ENCODE measurements at regions not wholly inside any gene's neighbourhood (a gene's known extent, or its start where the extent isn't known, plus 50 kb on each side); places are given as distances from the start of the nearest gene placed in this dataset.
"Not testable (repeated sequence)": the region's sequence is repeated elsewhere in the genome, so short reads cannot be mapped to it uniquely, and the experiment has no call there.

- DNase-seq, result no peak
Observed at GRCh38 chr17:52505601-52506000, 347.1 kb upstream of the CA10 start.

DNA sequence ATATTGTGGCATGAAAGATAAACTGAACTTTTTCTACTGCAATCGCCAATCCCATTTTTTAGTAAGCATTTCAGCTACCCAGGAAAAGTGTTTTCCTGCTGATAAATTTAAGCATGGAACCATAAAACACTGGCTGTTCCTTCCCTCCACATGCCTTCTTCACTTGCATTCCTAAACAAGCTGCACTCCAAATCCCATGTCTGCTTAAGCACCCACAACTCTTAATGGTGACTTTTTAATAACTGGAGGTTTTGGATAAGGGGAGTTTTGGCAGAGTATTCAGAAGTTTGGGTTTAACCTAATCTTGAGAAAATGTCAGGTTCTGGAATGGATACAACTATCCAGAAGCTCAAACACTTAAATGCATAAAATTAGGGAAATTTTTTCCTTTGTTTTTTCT, 345.6 kb upstream of the CA10 start:
- DNase-seq, result no peak

DNA sequence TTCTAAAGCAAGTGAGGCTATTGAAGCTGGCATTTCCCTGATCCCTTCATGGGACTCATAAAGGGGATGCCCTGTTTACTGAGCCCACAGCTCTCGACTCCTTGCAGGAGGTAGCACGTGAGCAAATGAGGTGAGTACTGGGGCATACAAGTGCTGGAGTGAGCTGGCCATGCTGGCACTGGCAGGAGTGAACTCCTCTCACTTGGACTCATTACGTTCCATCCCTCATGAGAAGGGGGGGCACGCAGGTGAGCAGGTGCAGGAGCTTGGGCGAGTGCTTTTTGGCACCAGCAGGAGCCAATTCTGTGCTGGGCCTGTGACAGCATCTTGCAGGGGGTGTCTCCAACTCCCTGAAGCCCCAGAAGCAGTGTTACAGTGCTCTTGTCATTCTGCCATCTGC, 337.1 kb upstream of the CA10 start:
- no peak for DNase-seq

GRCh38 chr17:52482271-52482670, 323.8 kb upstream of the CA10 start:
- DNase-seq, result no peak

DNA sequence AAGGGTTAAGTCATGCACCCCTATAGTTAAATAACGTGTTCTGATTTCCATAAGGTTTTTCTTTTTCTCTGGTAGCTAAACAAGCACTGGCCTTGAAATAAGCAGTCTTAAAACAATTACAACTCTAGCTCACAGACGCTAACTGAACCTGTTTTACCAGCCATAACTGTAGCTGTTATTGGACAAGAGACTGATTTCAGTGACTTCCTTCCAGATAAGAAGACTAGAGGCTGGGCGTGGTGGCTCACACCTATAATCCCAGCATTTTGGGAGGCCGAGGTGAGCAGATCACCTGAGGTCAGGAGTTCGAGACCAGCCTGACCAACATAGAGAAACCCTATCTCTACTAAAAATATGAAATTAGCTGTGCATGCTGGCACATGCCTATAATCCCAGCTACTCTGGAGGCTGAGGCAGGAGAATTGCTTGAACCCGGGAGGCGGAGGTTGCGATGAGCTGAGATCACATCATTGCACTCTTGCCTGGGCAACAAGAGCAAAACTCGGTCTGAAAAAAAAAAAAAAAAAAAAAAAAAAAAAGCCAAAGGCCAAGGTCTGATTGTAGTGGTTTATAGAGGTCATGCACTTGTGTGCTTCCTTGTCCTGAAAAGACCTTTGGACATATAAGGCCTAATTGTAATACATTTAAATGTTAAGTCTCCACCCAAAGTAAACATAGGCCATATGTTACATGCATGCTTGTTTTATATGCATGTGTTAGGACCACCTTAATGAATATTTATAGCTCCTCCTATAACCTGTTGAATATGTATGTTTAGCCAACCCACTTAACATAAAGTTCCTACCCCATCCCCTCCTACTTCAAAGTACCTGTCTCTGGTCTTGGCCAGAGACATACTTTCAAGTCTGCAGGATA, 319.5 kb upstream of the CA10 start:
- DNase-seq, result no peak

DNA sequence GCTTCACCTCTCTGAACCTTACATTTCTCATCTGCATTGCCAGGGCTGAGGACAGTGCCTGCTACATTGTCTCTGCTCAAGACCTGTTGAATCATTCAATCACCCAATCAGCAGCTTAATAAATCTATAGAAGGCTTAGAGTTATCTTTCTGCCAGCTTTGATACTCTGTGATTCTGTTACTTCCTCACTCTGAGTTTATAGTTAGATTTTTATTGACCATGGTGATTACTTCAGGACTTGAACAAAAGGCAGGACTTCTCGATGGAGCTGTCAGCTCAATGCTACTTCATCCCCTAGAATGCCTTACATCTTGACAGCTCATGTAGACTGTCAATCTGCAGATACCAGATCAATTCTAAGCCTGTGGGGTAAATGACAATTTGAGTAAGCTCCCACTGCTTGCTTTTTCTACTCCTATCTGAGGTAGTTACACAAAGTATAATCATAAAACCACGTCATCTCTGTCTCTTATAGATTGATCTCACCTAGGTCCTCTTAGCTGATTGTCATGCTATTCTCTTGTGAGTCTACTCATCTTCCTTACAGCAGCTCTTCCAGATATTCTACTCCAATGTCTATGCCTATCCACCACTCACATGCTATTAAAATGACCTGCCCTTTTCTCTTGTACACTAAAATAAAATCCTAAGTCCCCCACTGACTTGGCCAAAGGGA, 318.3 kb upstream of the CA10 start:
- DNase-seq, result no peak

- no peak for DNase-seq
Observed at GRCh38 chr17:52470553-52470952, 312.0 kb upstream of the CA10 start.

DNA sequence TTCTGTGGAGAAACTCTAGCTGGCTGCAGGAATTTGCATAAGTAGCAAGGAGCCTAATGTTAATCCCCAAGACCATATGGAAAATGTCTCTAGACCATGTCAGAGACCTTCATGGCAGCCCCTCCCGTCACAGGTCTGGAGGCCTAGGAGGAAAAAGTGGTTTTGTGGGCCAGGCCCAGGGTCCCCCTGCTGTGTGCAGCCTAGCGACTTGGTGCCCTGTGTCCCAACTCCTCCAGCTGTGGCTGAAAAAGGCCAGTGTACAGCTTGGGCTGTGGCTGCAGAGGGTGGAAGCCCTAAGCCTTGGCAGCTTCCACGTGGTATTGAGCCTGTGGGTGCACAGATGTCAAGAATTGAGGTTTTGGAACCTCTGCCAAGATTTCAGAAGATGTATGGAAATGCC, 306.9 kb upstream of the CA10 start:
- no peak for DNase-seq

DNA sequence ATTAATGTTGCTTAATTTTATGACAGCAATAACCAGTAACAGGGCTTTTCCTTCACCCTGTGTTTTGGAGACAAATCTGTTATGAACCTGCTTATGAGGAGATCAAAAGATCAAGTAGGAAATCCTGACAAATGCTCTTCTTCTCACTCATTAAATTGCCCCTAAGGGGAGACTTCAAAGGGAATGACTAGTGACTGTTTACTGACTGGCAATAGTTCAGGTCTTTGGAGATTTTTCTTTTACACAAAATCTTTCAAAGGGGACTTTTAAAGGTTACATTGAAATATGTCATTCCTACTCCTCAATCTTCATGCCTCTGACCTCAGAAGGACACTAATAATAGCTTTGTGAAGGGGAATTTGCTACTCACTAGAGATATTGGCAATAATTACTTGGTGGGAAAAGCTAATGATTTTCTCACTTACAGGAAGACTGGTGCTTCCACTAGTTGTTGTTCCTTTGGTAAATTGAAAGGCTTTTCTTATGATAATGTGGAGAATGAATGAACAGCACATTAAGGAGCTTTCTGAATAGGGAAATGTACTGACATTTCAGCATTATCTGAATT, 292.9 kb upstream of the CA10 start:
- DNase-seq, result no peak

- no peak for DNase-seq
Observed at GRCh38 chr17:52442350-52442749, 283.8 kb upstream of the CA10 start.

DNA sequence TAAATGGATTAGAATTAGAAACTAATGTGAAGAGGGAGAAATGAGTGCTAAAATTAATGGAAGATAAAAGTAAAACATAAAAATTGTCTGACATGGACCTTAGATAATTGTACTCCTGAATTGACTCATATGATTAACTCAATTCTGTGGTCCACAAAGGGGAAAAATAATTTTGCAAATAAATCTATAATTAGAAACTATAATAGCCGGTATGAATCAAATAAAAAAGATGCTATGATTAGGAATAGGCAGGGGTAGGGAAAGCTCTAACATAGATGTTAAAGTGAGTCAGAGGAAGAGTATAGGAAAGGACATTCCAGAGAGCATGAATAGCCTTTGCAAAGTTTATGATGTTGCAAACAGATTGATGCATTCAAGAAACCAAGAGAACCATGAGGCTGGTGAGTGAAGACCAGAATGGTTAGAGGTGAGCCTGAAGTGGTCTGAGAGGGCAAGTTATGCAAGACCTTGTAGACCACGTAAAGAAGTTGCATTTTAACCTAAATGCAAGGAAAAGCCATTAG, 262.1 kb upstream of the CA10 start:
- DNase-seq, result no peak

- DNase-seq, result no peak
Observed at GRCh38 chr17:52419229-52419641, 260.7 kb upstream of the CA10 start.

GRCh38 chr17:52410781-52411180, 252.3 kb upstream of the CA10 start:
- DNase-seq, result no peak

DNA sequence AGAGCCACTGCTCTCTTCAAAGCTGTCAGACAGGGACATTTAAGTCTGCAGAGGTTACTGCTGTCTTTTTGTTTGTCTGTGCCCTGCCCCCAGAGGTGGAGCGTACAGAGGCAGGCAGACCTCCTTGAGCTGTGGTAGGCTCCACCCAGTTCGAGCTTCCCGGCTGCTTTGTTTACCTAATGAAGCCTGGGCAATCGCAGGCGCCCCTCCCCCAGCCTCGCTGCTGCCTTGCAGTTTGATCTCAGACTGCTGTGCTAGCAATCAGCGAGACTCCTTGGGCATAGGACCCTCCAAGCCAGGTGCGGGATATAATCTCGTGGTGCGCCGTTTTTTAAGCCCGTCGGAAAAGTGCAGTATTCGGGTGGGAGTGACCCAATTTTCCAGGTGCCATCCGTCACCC, 250.7 kb upstream of the CA10 start:
- not testable (repeated sequence) for DNase-seq

- DNase-seq, result no peak
Observed at GRCh38 chr17:52395308-52395707, 236.8 kb upstream of the CA10 start.

DNA sequence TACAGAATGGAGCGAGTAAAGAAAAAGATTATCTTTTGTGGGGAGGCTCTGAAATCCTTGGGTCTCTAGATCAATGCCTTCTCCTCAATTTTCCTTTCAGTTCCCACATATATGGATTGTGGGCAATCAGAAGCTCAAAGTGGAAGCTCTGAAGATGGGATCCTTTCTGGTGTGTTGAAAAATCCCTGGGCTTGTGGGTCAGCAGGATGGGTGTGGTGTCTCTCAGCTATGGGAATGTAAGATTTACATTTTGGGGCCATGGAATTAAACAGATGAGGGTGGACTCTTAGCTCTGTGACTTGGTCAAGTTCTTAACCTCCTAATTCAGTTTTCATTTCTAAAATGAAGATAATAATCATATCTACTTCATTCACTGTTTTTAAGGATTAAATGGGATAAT, 231.9 kb upstream of the CA10 start:
- DNase-seq, result no peak

GRCh38 chr17:52389632-52390031, 231.1 kb upstream of the CA10 start:
- DNase-seq, result no peak

- DNase-seq, result no peak
Observed at GRCh38 chr17:52388941-52389340, 230.4 kb upstream of the CA10 start.

DNA sequence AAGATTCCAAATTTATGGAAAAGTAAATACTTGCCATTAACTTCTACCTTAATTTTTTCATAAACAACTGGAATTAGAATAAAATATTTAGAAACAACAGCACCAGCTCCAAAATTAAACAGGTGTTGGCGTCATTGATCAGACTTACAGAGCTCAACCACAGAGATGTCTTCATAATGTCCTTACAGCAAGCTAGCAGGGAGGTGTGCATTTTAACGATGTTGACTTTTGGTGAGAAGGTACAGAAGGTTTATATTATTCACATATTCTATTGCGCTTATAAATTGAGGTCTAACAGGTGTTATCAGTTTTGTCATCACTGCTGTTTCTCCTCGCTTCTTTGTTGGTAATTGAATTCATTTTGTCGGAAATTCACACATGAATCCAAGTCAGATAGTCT, 226.2 kb upstream of the CA10 start:
- no peak for DNase-seq

DNA sequence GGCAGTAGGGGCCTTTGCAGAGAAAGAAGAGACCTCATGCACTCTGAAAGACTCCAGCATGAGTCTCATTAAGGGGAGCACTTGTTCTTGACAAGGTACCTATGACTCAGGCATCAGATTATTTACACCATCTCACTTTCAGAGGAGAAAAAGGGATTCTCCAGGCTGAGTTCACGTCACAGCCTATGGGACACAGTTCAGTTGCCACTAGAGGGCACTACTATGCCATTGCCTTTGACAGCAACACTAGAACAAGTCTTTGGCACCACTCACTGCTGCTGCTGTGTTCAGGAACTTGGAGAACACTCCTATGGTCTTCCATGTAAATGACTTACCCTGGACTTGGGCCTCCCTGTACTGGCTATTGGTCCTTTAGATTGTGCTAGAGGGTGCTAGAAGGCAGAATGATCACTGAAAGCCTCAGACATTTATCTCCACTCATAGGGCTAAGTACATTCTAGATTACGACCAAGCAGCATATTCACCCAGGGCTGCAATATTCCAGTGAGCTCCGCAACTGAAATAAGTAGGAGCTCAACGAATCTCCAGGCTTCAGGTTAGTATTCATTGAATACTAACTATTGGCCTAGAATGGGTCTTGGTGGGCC, 225.1 kb upstream of the CA10 start:
- peak; percentile 43 for DNase-seq

GRCh38 chr17:52378860-52379259, 220.3 kb upstream of the CA10 start:
- no peak for DNase-seq

GRCh38 chr17:52376137-52376536, 217.6 kb upstream of the CA10 start:
- no peak for DNase-seq

DNA sequence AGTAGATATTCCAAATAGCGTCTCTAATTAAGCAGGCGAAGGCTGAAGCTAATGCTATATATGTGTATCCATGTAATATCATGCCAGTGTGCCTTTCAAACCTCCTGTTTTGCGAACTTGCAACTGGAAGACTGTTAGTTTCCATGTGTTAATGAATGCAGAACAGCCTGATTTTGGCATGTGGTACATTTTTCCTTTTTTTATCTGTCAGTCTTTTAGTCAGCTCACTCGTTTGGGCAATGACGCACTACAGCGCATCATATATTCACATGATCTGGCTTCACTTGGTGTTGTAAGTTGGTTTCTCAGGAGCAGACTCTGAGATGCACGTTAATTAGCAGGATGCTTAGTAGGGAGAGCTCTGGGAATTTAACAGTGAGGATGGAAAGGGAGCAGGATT, 210.4 kb upstream of the CA10 start:
- DNase-seq, result no peak

DNA sequence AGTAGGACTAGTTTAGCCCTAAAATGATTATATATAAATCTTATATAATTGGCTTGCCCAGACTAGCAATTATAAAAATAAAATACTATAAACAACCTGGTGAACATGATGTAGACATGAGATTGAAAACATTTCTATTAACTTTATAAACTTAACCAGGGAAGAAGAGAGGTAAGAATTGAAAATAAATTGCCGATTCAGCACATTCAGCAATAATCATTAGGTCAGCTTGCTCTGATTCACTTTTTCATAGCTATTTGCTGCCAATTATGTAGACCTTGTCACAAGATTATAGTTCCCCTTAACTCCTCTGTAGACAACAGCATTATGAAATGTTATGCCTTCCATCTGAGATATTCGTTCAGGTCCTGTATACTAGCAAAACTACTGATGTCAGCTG, 199.3 kb upstream of the CA10 start:
- DNase-seq, result no peak
